NCI-H446 (cell line): ENCODE measurements at regions not wholly inside any gene's neighbourhood (a gene's known extent, or its start where the extent isn't known, plus 50 kb on each side); places are given as distances from the start of the nearest gene placed in this dataset.
A peak's percentile ranks its signal among the peaks of the same experiment; 100 is the strongest.
"Not testable (repeated sequence)": the region's sequence is repeated elsewhere in the genome, so short reads cannot be mapped to it uniquely, and the experiment has no call there.

Experiments
- DNase-seq, 2 experiments: peaks; one replicate each; lab custom pipeline; 2025; lab: John Stamatoyannopoulos, UW

DNA sequence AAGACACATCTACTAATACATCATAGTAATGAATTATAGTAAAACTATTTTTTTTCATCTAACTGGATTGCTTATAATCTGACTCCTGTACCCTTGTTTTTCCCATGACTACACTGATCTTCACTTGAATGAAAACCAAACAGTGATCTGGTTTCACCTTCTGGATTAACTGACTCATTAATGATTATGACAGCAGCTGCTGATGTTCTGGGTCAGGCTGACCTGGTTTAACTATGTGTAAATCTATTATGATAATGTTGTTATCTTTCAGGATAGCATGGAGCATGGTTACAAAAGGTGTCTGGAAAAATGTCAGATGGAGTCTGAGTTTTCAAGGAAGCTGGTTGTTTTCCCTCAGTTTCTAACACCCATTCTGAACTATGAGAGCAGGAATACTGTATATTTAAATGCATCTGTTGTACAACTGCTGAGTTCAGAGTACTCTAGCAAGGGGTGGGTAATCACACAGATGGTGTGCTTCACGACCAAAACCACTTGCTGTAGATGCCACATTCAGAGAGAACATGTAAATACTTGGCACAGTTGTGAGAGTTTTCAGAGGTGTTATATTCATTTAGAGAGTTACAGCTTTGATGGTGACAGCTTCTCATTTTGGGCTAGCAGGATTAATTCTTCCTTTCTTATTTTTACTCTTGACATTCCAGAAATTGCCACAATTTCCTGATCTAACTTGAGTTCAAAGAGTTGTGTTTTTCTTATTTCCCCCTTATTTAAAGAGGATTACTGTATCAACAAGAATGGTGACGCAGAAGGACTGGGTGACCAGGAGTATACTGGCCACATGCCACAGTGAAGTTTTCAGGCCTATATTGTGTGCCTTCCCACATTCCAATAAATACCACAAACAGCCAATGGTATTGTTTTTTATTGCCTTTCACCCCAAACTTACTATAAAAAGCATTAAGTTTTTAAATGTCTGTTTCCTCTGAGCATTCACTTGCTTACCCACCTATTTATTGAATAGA is 249.7 kb upstream of the TET2 start:
- peak; percentile 10 to 48 for DNase-seq

DNA sequence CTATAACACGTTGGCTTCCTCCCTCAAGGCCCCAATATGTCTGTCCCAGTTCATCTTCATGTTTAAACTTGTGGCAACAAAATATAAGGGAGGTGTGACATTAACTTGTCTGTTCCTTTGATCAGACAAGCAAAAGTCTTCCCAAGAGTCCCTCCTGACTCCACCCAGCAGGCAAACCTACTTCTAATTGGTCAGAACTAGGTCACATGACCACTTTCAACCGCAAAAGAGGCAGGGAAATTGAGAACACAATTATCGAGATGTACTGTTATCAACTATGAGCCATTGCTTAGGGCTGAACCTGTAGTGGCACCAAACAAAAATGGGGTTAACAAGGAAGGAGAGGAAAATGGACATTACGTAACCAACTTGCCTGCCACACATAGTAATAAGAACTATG is 246.8 kb upstream of the TET2 start:
- no peak for DNase-seq

DNA sequence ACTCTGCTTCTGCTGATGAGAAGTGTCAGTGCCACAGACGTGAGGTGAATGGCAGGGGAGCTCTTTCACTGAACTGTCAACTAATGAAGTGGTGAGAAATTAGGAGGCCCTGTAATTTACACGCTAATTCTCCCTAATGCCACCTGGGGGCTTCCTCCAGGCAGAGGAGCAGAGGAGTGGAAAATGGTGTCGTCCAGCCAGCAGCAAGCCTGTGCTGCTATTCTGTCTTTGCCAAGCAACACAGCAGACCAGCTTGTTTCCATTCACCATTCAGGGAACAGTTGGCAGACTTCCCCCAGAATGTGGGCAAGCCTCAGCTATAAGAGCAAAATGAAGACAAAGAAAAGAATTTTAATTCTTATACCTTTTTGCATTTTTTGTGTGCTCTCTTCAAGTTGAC is 245.2 kb upstream of the TET2 start:
- DNase-seq = peak; percentile 50 to 87

DNA sequence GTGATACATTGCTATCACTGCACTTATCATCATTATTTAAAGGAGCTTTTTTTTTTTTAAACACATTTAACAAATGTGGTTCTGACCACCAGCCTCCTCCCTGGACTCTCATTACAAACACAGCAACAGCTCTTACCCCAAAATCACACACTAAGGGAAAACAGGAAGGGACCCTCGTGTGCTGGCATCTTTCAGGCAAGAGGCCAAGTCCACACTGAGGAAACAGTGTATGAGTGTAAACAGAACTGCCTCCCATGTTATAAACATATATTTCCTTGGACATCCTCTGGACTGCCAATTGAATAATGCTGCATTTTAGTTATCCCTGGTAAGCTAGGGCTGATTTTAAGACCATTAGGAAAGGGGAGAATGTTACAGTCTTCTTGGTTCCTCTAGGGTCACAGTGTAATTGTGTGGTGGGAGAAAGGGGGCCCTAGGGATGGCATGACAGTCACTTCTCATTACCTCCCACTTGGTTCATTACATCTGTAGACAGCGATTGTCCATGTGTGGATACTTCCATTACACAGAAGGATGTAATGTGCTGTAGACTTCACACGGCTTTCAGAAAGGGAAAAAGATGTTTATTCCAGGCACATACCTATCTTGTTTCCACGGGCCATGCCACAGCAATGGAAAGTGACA is 244.6 kb upstream of the TET2 start:
- DNase-seq = peak in 1 of 2 experiments; percentile 16

DNA sequence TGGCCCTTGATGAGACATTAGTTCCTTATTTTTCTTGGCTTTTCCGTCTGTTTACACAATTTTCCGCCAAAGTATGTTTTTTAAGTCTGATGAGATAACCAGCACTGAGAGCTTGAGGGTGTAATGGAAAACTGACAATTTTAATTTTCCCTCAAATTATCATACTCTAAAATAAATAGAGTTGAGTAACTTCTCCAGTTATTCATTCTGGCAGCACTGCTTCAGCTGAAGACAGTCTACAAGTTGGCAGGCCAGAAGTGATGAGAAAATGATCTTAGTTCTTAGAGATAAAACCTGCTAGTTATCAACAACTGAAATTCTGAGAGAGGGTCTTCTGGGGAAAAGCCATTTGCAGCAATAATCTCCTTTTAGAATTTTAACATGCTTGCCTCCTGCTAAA is 241.6 kb upstream of the TET2 start:
- no peak for DNase-seq

DNA sequence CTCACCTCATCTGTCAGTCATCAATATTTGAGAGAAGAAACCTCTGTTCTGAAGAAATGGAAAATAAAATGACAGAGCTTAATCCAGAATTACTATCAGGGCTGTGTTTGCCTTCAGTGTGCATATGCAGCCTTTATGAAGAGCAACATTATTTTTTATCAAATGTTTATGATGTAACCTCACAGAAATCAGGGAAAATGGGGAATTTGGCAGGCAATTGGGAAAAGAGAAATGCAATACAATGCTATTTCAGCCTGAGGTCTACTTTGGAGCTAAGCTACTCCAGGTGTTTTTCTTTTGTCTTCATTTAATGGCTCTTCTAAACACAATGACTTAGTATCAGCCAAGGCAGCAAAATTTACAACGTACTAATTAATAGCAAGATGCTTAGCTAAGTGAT is 241.1 kb upstream of the TET2 start:
- DNase-seq = no peak

DNA sequence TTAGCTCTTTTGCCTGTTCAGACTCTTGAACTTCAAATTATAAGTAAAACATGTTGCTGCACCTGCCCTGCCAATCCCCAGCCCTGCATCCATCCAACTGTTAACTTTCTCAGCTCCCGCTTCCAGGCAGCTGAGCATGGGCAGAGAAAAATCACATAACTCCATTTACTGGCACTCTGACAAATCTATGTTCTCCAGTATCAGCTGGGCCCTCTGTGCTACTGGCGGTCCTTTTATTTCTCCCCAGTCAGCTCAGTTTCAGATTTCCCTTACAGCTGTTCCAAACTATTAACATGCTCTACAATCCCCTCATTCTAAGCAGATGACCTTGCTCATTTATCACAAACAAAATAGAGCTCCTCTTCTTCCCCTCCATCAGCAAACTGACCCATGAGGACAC is 240.4 kb upstream of the TET2 start:
- peak; percentile 15 to 62 for DNase-seq

DNA sequence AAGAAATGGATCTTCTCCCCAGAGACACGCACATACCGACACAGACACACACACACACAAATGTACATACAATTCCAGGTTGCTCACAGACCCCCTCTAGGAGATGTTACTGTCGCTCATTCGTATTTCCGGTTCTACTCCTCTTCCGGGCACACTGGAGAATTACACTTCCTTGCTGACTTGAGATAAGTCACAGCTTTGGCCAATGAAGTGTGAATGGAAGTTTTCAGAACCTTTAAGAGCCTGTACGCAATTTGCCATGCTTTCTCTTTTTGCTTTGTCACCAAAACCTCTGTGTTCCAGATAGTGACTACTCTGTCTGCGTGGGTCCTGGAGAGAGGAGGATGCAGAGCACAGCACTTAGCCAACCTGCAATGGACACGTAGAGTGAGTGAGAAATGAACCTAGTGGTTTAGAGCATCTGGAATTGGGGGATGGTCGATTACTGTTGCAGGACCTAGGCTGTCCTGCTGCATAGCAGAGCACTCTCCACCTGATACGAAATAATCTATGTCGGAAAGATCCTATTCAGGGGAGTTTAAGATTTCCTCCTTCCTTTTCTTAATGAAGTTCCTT is 239.5 kb upstream of the TET2 start:
- DNase-seq = no peak

DNA sequence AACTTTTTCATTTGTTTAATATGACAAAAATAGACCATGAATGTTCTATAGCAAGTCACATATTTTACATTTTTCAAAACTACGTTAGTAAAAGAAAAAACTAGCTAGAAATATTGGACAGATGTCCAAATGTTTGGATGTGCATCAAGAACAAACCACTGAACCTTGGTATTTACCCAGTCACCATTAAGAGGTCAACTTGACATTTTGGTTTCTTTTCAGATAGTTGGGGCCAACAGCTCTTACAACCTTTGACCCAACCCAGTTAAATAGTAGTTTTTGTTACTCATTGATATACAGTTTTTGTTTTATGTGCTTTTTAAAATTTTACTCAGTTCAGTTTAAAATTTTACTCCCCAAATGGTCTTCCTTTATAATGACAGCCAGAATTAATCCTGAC is 238.7 kb upstream of the TET2 start:
- no peak for DNase-seq

DNA sequence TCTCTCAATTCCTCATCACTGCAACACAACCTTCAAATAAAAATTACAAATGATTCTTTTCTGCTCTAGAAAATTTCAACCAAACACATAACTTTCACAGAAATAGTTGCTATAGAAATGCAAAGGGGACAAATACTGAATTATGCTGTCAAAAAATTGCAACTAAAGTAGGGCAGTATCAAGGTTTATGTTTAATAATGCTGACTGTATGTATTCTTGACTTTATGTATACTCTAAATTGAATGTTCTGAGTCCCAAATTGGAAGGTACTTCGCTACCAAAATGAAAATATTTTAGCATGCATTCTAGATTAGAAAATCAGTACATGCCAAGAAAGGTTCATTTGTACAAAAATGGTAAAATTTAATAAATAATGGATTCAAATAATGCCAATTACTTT is 237.3 kb upstream of the TET2 start:
- no peak for DNase-seq

DNA sequence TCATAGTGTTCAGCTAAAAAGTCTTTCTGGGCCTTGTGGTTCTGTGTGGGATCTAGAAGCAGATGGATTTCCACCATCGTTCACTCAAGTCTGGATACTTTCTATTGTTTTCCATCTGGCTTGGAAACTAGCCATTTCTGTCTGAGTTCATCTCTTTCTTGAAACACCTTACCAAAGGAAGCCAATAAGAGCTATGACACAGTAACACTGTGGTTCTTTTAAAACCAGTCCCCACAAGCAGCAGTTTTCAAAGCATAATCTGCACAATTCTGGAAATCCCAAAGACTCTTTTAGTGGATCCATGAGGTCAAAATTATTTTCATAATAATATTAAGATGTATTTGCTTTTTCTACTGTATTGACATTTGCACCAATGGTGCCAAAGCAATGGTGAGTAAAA is 234.2 kb upstream of the TET2 start:
- DNase-seq = no peak

DNA sequence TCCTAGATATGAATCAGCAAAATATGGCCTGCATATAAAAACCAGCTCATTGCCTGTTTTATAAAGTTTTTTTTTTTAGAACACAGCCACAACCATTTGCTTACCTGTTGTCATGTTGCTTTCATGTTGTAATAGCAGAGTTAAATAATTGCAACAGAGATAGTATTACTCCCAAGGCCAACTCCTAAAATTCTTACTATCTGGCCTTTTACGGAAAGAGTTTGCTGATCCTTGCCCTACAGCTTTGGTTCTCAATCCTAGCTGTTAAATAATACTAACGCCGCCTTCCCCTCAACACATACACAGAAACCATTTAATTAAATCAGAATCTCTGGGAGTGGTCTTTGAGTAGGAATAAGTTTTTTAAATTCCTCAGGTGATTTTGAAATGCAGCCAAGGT is 231.3 kb upstream of the TET2 start:
- no peak for DNase-seq

DNA sequence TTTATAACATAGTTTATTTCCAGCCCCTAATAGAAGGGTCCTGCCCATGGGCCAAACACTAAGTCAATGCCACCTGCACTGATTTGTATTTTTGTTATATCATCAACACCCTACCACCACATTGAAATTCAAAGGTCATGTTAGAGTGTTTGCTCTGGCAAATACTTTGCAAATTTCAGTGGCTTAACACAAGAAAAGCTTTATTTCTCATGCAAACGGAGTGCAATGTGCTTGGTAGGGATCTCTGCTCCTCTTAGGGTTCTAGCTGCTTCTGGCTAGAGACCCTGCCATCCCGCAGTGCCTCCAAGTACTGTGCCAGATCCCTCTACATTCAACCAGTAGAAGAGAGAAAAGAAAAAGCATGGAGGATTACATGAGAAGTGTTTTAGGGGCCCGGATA is 230.8 kb upstream of the TET2 start:
- no peak for DNase-seq

DNA sequence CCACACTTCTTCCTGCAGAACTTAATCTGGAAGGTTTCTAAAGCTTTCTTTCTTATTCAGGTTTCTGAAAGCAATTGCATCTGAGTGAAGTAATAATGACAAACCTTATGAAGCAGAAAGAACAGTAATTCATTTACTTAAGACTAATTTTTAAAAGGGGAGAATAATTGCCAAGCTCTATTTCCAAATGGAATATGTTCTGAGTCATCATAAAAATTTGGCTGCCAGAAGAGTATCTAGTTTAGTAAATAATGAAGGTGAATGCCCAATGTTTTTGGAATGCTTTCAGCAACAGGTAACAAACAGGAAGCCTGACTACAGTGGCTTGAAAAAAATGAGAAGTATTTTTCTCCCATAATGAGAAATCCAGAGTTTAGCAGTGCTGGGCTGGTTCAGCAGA is 227.3 kb upstream of the TET2 start:
- DNase-seq = no peak

DNA sequence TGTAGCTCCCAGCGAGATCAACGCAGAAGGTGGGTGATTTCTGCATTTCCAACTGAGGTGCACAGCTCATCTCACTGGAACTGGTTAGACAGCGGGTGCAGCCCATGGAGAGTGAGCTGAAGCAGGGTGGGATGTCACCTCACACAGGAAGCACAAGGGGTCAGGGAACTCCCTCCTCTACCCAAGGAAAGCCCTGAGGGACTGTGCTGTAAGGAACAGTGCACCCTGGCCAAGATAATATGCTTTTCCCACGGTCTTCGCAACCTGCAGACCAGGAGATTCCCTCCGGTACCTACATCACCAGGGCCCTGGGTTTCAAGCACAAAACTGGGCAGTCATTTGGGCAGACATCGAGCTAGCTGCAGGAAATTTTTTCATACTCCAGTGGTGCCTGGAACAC is 216.4 kb upstream of the TET2 start:
- no peak for DNase-seq

DNA sequence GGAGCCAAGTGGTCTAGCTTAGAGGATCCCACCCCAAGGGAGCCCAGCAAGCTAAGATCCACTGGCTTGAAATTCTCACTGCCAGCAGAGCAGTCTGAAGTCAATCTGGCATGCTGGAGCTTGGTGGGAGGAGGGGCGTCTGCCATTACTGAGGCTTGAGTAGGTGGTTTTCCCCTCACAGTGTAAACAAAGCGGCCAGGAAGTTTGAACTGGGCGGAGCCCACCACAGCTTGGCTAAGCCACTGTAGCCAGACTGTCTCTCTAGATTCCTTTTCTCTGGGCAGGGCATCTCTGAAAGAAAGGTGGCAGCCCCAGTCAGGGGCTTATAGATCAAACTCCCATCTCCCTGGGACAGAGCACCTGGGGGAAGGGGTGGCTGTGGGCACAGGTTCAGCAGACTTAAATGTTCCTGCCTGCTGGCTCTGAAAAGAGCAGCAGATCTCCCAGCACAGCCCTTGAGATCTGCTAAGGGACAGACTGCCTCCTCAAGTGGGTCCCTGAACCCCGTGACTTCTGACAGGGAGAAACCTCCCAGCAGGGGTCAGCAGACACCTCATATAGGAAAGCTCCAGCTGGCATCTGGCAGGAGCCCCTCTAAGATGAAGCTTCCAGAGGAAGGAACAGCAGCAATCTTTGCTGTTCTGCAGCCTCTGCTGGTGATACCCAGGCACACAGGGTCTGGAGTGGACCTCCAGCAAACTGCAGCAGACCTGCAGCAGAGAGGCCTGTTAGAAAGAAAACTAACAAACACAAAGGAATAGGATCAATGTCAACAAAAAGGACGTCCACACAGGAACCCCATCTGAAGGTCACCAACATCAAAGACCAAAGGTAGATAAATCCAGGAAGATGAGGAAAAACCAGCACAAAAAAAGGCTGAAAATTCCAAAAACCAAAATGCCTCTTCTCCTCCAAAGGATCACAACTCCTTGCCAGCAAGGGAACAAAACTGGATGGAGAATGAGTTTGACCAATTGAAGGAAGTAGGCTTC is 215.6 kb upstream of the TET2 start:
- DNase-seq = not testable (repeated sequence)

DNA sequence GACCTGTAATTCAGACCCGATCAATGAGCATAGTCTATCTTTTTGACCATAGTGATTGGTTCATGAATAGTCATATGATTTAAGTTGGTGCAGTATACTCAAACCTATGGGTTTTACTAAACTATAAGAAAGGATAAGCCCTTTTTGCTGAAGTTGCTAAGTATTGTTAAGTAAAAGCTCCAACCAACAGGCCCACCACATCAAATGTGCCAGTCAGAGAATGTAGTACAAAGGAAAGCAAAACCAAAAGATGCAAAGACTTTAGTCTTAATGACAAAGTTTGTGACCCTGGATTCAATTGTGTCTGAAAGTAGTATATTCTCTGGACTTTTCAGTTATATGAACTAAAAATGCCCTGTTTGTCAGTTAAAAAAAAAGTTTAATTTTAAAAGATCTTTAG is 208.1 kb upstream of the TET2 start:
- DNase-seq = no peak

DNA sequence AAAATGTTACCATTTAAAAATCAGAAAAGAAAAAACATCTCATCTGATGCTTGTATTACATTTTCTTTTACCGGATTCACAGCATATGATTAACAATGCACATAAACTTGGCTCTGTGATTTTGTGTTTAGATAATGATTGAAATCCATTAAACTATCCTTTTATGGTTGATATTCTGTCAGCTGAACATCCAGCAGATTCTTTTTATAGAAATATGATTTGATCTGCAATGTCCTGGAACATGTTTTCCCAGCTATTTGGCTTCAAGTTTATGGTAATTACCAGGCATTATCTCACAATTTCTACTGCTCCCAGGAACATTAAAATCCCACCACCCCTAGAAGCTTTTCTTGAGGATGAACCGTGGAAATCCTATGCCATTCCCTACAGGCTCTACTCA is 205.7 kb upstream of the TET2 start:
- no peak for DNase-seq

DNA sequence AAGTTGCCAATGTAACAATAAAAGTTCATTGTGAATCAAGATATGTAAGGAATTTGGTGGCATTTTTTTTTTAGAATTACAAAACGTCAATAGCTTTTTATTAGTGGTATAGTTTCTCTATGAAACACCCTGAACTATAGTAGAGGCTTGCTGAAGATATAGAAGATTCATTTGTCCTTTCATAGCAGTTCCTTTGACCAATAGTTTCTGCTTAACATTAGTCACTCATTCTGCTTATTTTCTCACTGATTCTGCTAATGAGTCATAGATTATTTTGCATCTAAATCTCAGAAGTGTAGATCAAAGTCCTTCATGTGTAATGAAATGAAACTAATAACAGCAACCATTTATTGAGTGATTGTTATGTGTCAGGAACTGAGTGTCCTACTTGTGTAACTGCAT is 205.0 kb upstream of the TET2 start:
- no peak for DNase-seq

DNA sequence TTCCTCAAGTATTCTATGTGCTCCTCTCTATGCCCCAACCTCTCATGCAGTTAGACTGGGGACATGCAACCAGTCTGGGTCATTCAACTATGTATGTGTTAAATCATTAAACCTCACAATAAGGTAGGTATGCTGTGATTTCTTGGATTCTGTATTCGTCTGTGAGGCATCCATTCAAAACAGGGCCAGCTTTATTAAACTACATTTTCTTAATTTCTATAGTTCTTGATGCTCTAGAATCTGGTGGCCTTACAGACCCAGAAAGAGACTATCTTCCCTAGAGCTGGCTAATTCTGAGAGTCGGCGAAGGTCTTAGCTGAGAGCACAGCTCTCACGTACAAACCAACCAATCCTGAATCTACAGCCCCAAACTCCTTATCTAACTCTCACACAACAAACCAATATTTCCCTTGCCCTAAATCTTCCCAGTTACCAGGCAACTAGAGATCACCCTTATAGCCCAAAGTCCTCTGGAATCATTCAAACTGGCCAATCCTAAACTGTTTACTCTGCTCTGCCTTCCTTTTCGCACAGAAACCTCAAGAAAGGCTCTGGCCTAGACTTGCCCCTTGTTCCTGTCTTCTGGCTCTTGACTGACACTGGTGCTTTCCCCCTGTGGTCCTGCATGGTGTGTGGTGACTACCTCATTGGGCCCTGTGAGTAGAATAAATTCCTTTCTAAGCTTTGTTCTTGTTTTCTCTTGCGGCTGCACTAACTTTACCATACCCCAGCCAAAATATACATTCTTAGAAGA is 203.5 kb upstream of the TET2 start:
- no peak for DNase-seq

DNA sequence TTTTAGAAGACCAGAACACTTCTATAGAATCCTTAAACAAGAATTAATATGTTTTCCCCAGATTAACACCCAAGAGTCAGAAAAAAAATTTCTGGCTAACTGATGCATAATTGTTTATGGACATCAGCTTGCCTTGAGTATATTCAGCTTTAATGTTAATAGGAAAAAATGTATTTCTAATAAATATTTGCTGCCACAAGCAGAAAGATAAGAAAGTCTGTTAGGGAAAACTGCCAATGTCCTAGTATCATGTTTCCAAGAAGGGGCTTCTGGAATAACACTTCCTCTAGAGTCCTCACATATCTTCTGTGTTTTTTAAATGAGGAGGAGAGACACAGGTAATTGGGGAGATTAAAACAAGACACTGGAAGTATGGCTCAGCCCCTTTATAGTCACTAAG is 202.1 kb upstream of the TET2 start:
- no peak for DNase-seq
